GM10266 (cell line): ENCODE measurements at regions not wholly inside any gene's neighbourhood (a gene's known extent, or its start where the extent isn't known, plus 50 kb on each side); places are given as distances from the start of the nearest gene placed in this dataset.

Experiments
- DNase-seq: peaks from one replicate; pipeline ENCODE4 v3.0.0; 2012; ENCODE audit errors: extremely low spot score
- CTCF ChIP-seq: IDR thresholded peaks from 2 replicates; pipeline ENCODE4 v1.5.1; 2012; ENCODE audit warnings: mild to moderate bottlenecking, low read depth; ENCODE audit not compliant: control insufficient read depth, insufficient read depth; ENCODE audit errors: missing control alignments

- no peak for TF ChIP-seq CTCF
- no peak for DNase-seq
These were observed 98.8 kb downstream of the RHOU start for GRCh38 chr1:228833911-228834688.

- no peak for TF ChIP-seq CTCF
- DNase-seq, result no peak
These were observed 100.2 kb downstream of the RHOU start for GRCh38 chr1:228835456-228835855.

- no peak for DNase-seq
- TF ChIP-seq CTCF, result no peak
These were observed 100.6 kb downstream of the RHOU start for GRCh38 chr1:228835911-228836310.

- no peak for TF ChIP-seq CTCF
- DNase-seq, result no peak
These were observed 101.1 kb downstream of the RHOU start for GRCh38 chr1:228836427-228836826.

- no peak for TF ChIP-seq CTCF
These were observed 101.8 kb downstream of the RHOU start for GRCh38 chr1:228837032-228837431.

GRCh38 chr1:228837817-228838716 is 102.8 kb downstream of the RHOU start:
- no peak for DNase-seq
- no peak for TF ChIP-seq CTCF

More at GRCh38 chr1:228837032-228837431, 101.8 kb downstream of the RHOU start:
- DNase-seq, result no peak
